ENCODE measurements at regions not wholly inside any gene's neighbourhood (a gene's known extent, or its start where the extent isn't known, plus 50 kb on each side); places are given as distances from the start of the nearest gene placed in this dataset.
A peak's percentile ranks its signal among the peaks of the same experiment; 100 is the strongest.

DNA sequence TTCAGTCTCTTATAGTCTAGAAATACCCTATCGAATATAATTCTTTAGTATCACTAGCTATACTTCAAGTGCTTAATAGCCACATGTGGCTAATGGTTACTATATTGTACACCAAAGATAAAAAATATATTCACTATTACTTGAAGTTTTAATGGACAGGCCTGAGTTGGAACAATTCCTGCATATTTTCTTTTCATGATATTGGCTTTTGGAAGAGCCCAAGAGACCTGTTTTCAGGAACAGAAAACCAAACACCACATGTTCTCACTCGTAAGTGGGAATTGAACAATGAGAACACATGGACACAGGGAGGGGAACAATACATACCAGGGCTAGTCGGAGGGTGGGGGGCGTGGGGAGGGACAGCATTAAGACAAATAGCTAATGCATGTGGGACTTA is 334.4 kb upstream of the TRIB2 start:
- TF ChIP-seq GATA3 (IDR thresholded peaks at IDR 0.05; ENCODE audit: low read depth, low read length) (no peak), GATA2 (IDR thresholded peaks at IDR 0.05; ENCODE audit: low read depth, low read length) (no peak)

GRCh38 chr2:12389344-12390045 is 327.2 kb upstream of the TRIB2 start:
- no peak for TF ChIP-seq GATA2 (IDR thresholded peaks at IDR 0.05; ENCODE audit: low read depth, low read length)
- TF ChIP-seq GATA3 (IDR thresholded peaks at IDR 0.05; ENCODE audit: low read depth, low read length): no peak

GRCh38 chr2:12391116-12391515 is 325.6 kb upstream of the TRIB2 start:
- TF ChIP-seq GATA2 (IDR thresholded peaks at IDR 0.05; ENCODE audit: low read depth, low read length) (no peak), GATA3 (IDR thresholded peaks at IDR 0.05; ENCODE audit: low read depth, low read length) (no peak)

DNA sequence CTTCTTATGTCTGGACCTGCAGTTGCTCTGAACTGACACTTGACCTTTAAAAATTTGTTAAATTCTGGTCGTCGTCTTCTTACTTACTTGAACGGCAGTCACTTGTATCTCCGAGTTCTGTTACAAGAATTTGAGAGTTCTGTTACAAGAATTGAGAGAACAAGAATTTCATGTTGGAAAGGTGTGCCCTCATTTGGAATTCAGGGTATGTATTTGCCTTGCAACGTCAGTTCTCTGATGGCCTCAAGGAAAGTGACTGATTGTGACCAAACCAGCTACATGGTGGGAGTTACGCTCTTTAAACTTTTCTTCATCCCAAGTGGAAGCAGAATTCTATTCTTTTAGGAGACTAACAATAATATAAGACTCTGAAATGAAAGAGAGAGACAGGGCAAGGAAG is 320.0 kb upstream of the TRIB2 start:
- TF ChIP-seq GATA2 (IDR thresholded peaks at IDR 0.05; ENCODE audit: low read depth, low read length) (no peak), GATA3 (IDR thresholded peaks at IDR 0.05; ENCODE audit: low read depth, low read length) (no peak)

GRCh38 chr2:12397854-12398253 is 318.9 kb upstream of the TRIB2 start:
- TF ChIP-seq GATA2 (IDR thresholded peaks at IDR 0.05; ENCODE audit: low read depth, low read length) (no peak), GATA3 (IDR thresholded peaks at IDR 0.05; ENCODE audit: low read depth, low read length) (no peak)

- TF ChIP-seq GATA2 (IDR thresholded peaks at IDR 0.05; ENCODE audit: low read depth, low read length) (no peak), GATA3 (IDR thresholded peaks at IDR 0.05; ENCODE audit: low read depth, low read length) (no peak)
Observed at GRCh38 chr2:12399240-12399639, 317.5 kb upstream of the TRIB2 start.

GRCh38 chr2:12400543-12400942 is 316.2 kb upstream of the TRIB2 start:
- TF ChIP-seq GATA2 (IDR thresholded peaks at IDR 0.05; ENCODE audit: low read depth, low read length) (peak; percentile 81), GATA3 (IDR thresholded peaks at IDR 0.05; ENCODE audit: low read depth, low read length) (peak; percentile 67; the same call in 1 of the 2 replicates)

DNA sequence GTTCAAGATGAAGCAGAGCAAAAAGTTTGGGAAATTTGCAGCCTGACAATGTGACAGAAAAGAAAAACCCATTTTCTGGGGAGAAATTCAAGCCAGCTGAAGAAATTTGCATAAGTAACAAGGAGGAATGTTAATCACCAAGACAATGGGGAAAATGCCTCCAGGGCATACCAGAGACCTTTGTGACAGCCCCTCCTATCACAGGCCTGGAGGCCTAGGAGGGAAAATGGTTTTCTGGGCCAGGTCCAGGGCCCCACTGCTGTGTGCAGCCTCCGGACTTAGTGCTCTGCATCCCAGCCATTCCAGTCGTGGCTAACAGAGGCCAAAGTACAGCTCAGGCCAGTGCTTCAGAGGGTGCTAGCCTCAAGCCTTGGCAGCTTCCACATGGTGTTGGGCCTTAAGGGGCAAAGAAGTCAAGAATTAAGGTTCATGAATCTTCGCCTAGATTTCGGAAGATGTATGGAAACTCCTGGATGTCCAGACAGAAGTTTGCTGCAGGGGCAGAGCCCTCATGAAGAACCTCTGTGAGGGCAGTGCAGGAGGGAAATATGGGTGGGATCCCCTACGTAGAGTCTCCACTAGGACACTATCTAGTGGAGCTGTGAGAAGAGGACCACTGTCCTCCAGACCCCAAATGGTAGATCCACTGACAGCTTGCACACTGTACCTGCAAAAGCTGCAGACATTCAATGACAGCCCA is 314.1 kb upstream of the TRIB2 start:
- TF ChIP-seq GATA2 (IDR thresholded peaks at IDR 0.05; ENCODE audit: low read depth, low read length) (no peak), GATA3 (IDR thresholded peaks at IDR 0.05; ENCODE audit: low read depth, low read length) (no peak)

DNA sequence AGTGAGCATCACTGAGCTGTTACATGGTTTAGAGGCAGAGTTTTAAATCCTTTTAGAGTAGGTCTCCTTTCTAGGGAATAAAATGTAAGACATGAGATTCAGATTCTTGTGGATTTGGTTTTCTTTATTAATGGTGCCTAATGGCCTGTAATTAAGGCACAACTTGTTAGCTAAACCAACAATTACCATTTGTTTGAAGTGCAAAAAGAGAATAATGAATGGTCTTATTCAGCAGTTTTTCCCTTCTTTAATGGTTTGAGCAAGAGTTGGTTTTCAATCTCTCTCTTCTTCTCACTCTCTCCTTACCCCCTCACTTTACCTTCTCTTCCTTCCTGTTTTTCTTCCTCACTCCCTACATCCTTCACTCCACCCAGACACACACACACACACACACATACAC is 312.2 kb upstream of the TRIB2 start:
- TF ChIP-seq GATA3 (IDR thresholded peaks at IDR 0.05; ENCODE audit: low read depth, low read length): no peak
- TF ChIP-seq GATA2 (IDR thresholded peaks at IDR 0.05; ENCODE audit: low read depth, low read length): no peak

DNA sequence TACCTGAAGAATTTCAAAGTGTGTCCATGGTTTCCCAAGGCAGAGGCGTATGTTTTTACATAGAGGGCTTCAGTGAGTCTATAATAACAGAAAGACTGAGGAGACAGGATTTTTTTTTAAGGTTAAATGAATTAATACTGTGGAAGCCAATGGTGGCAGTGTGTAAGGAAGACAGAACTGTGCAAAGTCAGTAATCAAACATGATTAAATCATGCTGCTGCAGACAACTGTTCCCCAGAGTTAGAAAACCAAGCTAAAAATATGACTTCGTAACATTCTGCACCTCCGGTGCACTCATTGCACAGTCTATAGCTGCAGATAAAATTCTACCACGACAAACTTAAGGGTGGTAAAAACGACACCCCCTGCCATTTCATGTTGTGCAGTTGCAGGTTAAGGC is 309.6 kb upstream of the TRIB2 start:
- TF ChIP-seq GATA2 (IDR thresholded peaks at IDR 0.05; ENCODE audit: low read depth, low read length): no peak
- TF ChIP-seq GATA3 (IDR thresholded peaks at IDR 0.05; ENCODE audit: low read depth, low read length): no peak

GRCh38 chr2:12412898-12413305 is 303.8 kb upstream of the TRIB2 start:
- TF ChIP-seq GATA3 (IDR thresholded peaks at IDR 0.05; ENCODE audit: low read depth, low read length): peak; percentile 82
- TF ChIP-seq GATA2 (IDR thresholded peaks at IDR 0.05; ENCODE audit: low read depth, low read length): peak; percentile 76

DNA sequence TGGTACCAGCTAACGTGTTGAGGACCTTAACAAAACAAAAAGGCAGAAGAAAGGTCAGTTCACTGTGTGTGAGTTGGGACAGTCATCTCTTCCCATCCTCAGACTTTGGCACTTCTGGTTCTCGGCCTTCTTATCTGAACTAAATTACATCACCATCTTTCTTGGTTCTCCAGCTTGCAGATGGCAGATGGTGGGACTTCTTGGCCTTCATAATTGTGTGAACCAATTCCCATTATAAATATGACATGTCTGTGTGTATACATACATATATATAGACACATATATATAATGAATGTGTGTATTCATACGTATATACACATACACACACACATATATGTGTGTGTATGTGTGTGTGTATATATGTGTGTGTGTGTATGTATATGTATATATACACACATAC is 301.2 kb upstream of the TRIB2 start:
- TF ChIP-seq GATA2 (IDR thresholded peaks at IDR 0.05; ENCODE audit: low read depth, low read length) (no peak), GATA3 (IDR thresholded peaks at IDR 0.05; ENCODE audit: low read depth, low read length) (no peak)

GRCh38 chr2:12416600-12416999 is 300.1 kb upstream of the TRIB2 start:
- no peak for TF ChIP-seq GATA2 (IDR thresholded peaks at IDR 0.05; ENCODE audit: low read depth, low read length)
- TF ChIP-seq GATA3 (IDR thresholded peaks at IDR 0.05; ENCODE audit: low read depth, low read length): no peak

GRCh38 chr2:12417786-12418185 is 298.9 kb upstream of the TRIB2 start:
- TF ChIP-seq GATA3 (IDR thresholded peaks at IDR 0.05; ENCODE audit: low read depth, low read length): no peak
- no peak for TF ChIP-seq GATA2 (IDR thresholded peaks at IDR 0.05; ENCODE audit: low read depth, low read length)

GRCh38 chr2:12419803-12420202 is 296.9 kb upstream of the TRIB2 start:
- TF ChIP-seq GATA3 (IDR thresholded peaks at IDR 0.05; ENCODE audit: low read depth, low read length): no peak
- no peak for TF ChIP-seq GATA2 (IDR thresholded peaks at IDR 0.05; ENCODE audit: low read depth, low read length)

Data from SH-SY5Y (cell line).